Brain microvascular endothelial cell (primary cell): ENCODE measurements at regions not wholly inside any gene's neighbourhood (a gene's known extent, or its start where the extent isn't known, plus 50 kb on each side); places are given as distances from the start of the nearest gene placed in this dataset.

Experiments used
- DNase-seq: peaks from one replicate; pipeline ENCODE4 v3.0.0-alpha.2; 2020
- H3K27ac ChIP-seq: fragments of 250-450 bp; sonication (Bioruptor Pico); 2 replicates; pipeline ENCODE4 v1.5.1; 2020; ENCODE audit warnings: mild to moderate bottlenecking, moderate library complexity
- H3K27me3 ChIP-seq: fragments of 250-450 bp; sonication (Bioruptor Pico); replicated peaks from 2 replicates; pipeline ENCODE4 v1.5.1; 2020; ENCODE audit warnings: mild to moderate bottlenecking
- H3K36me3 ChIP-seq: fragments of 250-450 bp; sonication (Bioruptor Pico); replicated peaks from 2 replicates; pipeline ENCODE4 v1.5.1; 2020; ENCODE audit warnings: mild to moderate bottlenecking
- H3K4me3 ChIP-seq: 2 replicates; pipeline ENCODE4 v1.5.1; 2011; ENCODE audit warnings: low read depth, mild to moderate bottlenecking, control low read depth, low read length, moderate library complexity
- CTCF ChIP-seq: IDR thresholded peaks from 2 replicates; pipeline ENCODE4 v1.5.1; 2011; ENCODE audit warnings: low read depth, mild to moderate bottlenecking, moderate library complexity, low read length, control low read depth, inconsistent platforms; ENCODE audit errors: missing control alignments
- in situ Hi-C: cut with HindIII; loops from 2 replicates; pipeline ENCODE4 v1.10.0; 2017; ENCODE audit warnings: low sequenced_read_pairs, low pct_ligation_motif_present

GRCh38 chr9:126028746-126029145, 281.6 kb downstream of the PBX3 start:
- TF ChIP-seq CTCF, result no peak
- Histone ChIP-seq H3K27me3 (no peaks in the 10 kb centered on the region), H3K4me3 (no peak overlapping the region), H3K36me3 (no peaks in the 10 kb centered on the region), H3K27ac (no peak overlapping the region)
- in situ Hi-C loops, result no loop called here
- DNase-seq, result no peak

GRCh38 chr9:126030716-126031115, 283.5 kb downstream of the PBX3 start:
- no peak for TF ChIP-seq CTCF
- Histone ChIP-seq H3K36me3 (no peaks in the 10 kb centered on the region), H3K4me3 (no peak overlapping the region), H3K27ac (no peak overlapping the region), H3K27me3 (no peaks in the 10 kb centered on the region)
- no peak for DNase-seq
- in situ Hi-C loops, result no loop called here

- Histone ChIP-seq H3K27ac (no peak overlapping the region), H3K27me3 (no peaks in the 10 kb centered on the region), H3K4me3 (no peak overlapping the region), H3K36me3 (no peaks in the 10 kb centered on the region)
- DNase-seq, result no peak
- in situ Hi-C loops, result no loop called here
- no peak for TF ChIP-seq CTCF
Measured at GRCh38 chr9:126031116-126031515, 283.9 kb downstream of the PBX3 start.

- in situ Hi-C loops, result no loop called here
- Histone ChIP-seq H3K27ac (no peak overlapping the region), H3K27me3 (no peaks in the 10 kb centered on the region), H3K36me3 (no peaks in the 10 kb centered on the region), H3K4me3 (no peak overlapping the region)
- DNase-seq, result no peak
- TF ChIP-seq CTCF, result no peak
Measured at GRCh38 chr9:126032135-126032534, 285.0 kb downstream of the PBX3 start.

- in situ Hi-C loops, result no loop called here
- no peak for DNase-seq
- H3K36me3 ChIP-seq, result no peaks in the 10 kb centered on the region
- TF ChIP-seq CTCF, result no peak
- H3K4me3 ChIP-seq, result no peak overlapping the region
- no peak overlapping the region for H3K27ac ChIP-seq
- no peaks in the 10 kb centered on the region for H3K27me3 ChIP-seq
Measured at GRCh38 chr9:126033318-126033717, 286.1 kb downstream of the PBX3 start.

- in situ Hi-C loops, result no loop called here
- no peak for DNase-seq
- Histone ChIP-seq H3K4me3 (no peak overlapping the region), H3K27me3 (no peaks in the 10 kb centered on the region), H3K36me3 (no peaks in the 10 kb centered on the region), H3K27ac (no peak overlapping the region)
- TF ChIP-seq CTCF, result no peak
Measured at GRCh38 chr9:126033956-126034355, 286.8 kb downstream of the PBX3 start.
